ENCODE measurements at regions not wholly inside any gene's neighbourhood (a gene's known extent, or its start where the extent isn't known, plus 50 kb on each side); places are given as distances from the start of the nearest gene placed in this dataset.

DNA sequence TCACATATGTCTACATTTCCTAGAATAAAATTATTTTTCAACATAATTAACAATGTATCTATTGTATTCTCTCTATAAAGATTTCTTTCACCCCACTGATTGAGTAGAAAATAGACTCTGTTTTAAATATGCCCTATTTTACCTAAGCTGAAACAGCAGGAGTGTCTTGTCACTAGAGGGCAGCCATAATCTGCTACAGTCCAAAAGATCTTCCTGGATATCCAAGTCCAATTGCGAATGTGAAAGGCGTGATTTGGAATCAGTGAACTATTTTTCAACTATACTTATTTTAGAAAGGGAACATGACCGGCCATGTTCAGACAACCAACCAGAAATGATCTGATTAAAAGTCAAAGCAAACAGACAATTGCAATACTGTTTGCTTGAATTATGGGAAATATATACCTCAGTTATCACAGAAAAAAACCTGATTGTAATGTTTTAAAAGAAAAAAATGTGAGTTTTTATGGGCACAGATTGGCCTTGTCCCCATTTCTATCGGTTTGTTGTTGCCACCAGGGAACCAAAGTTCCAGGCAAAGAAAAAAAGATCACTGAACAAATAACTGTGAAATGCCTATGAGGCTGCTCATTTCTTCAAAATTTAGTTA is 1211.0 kb upstream of the ADGRL4 start:
- TF ChIP-seq CTCF (conservative IDR thresholded peaks at IDR 0.05; ENCODE audit: low read length) (peak; percentile 68), EZH2phosphoT487 (IDR thresholded peaks at IDR 0.05; ENCODE audit: borderline replicate concordance, low read depth, low read length) (no peak)
